IMR-90 (cell line): ENCODE measurements at regions not wholly inside any gene's neighbourhood (a gene's known extent, or its start where the extent isn't known, plus 50 kb on each side); places are given as distances from the start of the nearest gene placed in this dataset.

Source experiments
- ATAC-seq: fragments of 200-7000 bp; cut with Tn5 transposase; 2 replicates; pipeline ENCODE4 v1.9.1; 2020; ENCODE audit warnings: low read depth, mild to moderate bottlenecking, moderate library complexity
- BruUV-seq: library from RNA; stranded (reverse); fragments of 400-500 nt; replicated peaks from 2 replicates; lab custom pipeline; 2021; lab: Mats Ljungman, UMichigan
- CTCF ChIA-PET: fragments of 300-600 bp; formaldehyde crosslinking; extraction: SDS; loops from one replicate; lab custom pipeline; 2021; ENCODE audit warnings: antibody characterized with exemption; lab: Yijun Ruan, JAX
- POLR2A ChIA-PET: fragments of 300-600 bp; sonication (Branson Sonifier 250); formaldehyde crosslinking; loops from one replicate; lab custom pipeline; 2022; ENCODE audit warnings: antibody characterized with exemption; ENCODE audit not compliant: unreplicated experiment; lab: Charles Lee
- DNase-seq: peaks from one replicate; pipeline ENCODE4 v3.0.0; 2013
- H2AFZ ChIP-seq: replicated peaks from 2 replicates; pipeline ENCODE3; 2013; ENCODE audit warnings: low read length, mild to moderate bottlenecking; ENCODE audit not compliant: poor library complexity
- H2AK5ac ChIP-seq: 2 replicates; pipeline ENCODE4 v1.6.1; 2013; ENCODE audit warnings: low read depth, low read length, inconsistent platforms
- H2AK9ac ChIP-seq: replicated peaks from 2 replicates; pipeline ENCODE3; 2013; ENCODE audit warnings: mild to moderate bottlenecking, low read depth, low read length, moderate library complexity; ENCODE audit not compliant: poor library complexity
- H2BK120ac ChIP-seq: 2 replicates; pipeline ENCODE4 v1.6.1; 2013; ENCODE audit warnings: low read depth, low read length, inconsistent platforms
- H2BK15ac ChIP-seq: 3 replicates; pipeline ENCODE4 v1.6.1; 2013; ENCODE audit warnings: low read depth, low read length, inconsistent platforms
- H2BK20ac ChIP-seq: 2 replicates; pipeline ENCODE4 v1.6.1; 2013; ENCODE audit warnings: low read depth, mild to moderate bottlenecking, inconsistent platforms, low read length, moderate library complexity
- H2BK5ac ChIP-seq: 2 replicates; pipeline ENCODE4 v1.6.1; 2013; ENCODE audit warnings: mild to moderate bottlenecking, low read depth, low read length, inconsistent platforms; ENCODE audit not compliant: poor library complexity, severe bottlenecking
- H3K14ac ChIP-seq: replicated peaks from 2 replicates; pipeline ENCODE4 v1.6.1; 2013; ENCODE audit warnings: low read depth, low read length, inconsistent platforms
- H3K18ac ChIP-seq: 2 replicates; pipeline ENCODE4 v1.6.1; 2013; ENCODE audit warnings: low read depth, low read length, control low read depth
- H3K23ac ChIP-seq: 2 replicates; pipeline ENCODE4 v1.6.1; 2013; ENCODE audit warnings: low read depth, low read length, inconsistent platforms
- H3K27ac ChIP-seq: 2 replicates; pipeline ENCODE4 v1.5.1; 2013; ENCODE audit warnings: mild to moderate bottlenecking, control low read depth, low read length; ENCODE audit not compliant: insufficient read depth
- H3K27me3 ChIP-seq: 2 replicates; pipeline ENCODE4 v1.6.1; 2013; ENCODE audit warnings: low read length; ENCODE audit not compliant: control insufficient read depth, insufficient read depth
- H3K36me3 ChIP-seq: 2 replicates; pipeline ENCODE4 v1.6.1; 2013; ENCODE audit warnings: low read length, mixed read lengths; ENCODE audit not compliant: control insufficient read depth, insufficient read depth
- H3K4ac ChIP-seq: 2 replicates; pipeline ENCODE4 v1.6.1; 2013; ENCODE audit warnings: low read depth, low read length, inconsistent platforms
- H3K4me1 ChIP-seq: 2 replicates; pipeline ENCODE4 v1.6.1; 2013; ENCODE audit warnings: low read length, mixed read lengths; ENCODE audit not compliant: control insufficient read depth, insufficient read depth
- H3K4me2 ChIP-seq: 2 replicates; pipeline ENCODE4 v1.6.1; 2013; ENCODE audit warnings: low read depth, mild to moderate bottlenecking, control low read depth, low read length, moderate library complexity
- H3K4me3 ChIP-seq: 2 replicates; pipeline ENCODE4 v1.5.1; 2013; ENCODE audit warnings: low read depth, mild to moderate bottlenecking, control low read depth, low read length, moderate library complexity; ENCODE audit not compliant: insufficient read depth
- H3K56ac ChIP-seq: 2 replicates; pipeline ENCODE4 v1.6.1; 2013; ENCODE audit warnings: low read length, inconsistent platforms; ENCODE audit not compliant: insufficient read depth; ENCODE audit errors: extremely low read depth
- H3K79me1 ChIP-seq, 2 experiments: 2 replicates each; pipeline ENCODE4 v1.6.1; 2013; ENCODE audit warnings: low read length in 2 of 2, inconsistent platforms in 1 of 2, low read depth in 1 of 2
- H3K9ac ChIP-seq: 2 replicates; pipeline ENCODE4 v1.6.1; 2013; ENCODE audit warnings: low read depth, low read length, control low read depth
- H3K9me1 ChIP-seq: 2 replicates; pipeline ENCODE4 v1.6.1; 2013; ENCODE audit warnings: low read length, inconsistent platforms; ENCODE audit not compliant: insufficient read depth
- H3K9me3 ChIP-seq: 2 replicates; pipeline ENCODE4 v1.6.1; 2013; ENCODE audit warnings: low read length; ENCODE audit not compliant: control insufficient read depth, insufficient read depth
- H4K20me1 ChIP-seq: 2 replicates; pipeline ENCODE4 v1.6.1; 2013; ENCODE audit warnings: low read length, inconsistent platforms; ENCODE audit not compliant: insufficient read depth
- H4K5ac ChIP-seq: 2 replicates; pipeline ENCODE4 v1.6.1; 2013; ENCODE audit warnings: mild to moderate bottlenecking, low read depth, low read length, control low read depth
- H4K8ac ChIP-seq, 2 experiments: 2 replicates each; pipeline ENCODE4 v1.6.1; 2013; ENCODE audit warnings: low read depth in 2 of 2, low read length in 2 of 2, control low read depth in 1 of 2, inconsistent platforms in 1 of 2
- H4K91ac ChIP-seq: 2 replicates; pipeline ENCODE4 v1.6.1; 2013; ENCODE audit warnings: low read depth, low read length, inconsistent platforms; ENCODE audit not compliant: insufficient read depth
- ELK1 ChIP-seq: fragments of 150-350 bp; IDR thresholded peaks from 2 replicates; pipeline ENCODE4 v1.6.1; 2016; ENCODE audit warnings: low read depth, mild to moderate bottlenecking, low read length, moderate library complexity, borderline replicate concordance
- MAZ ChIP-seq: IDR thresholded peaks from 2 replicates; pipeline ENCODE4 v1.6.1; 2012; ENCODE audit warnings: low read depth, mild to moderate bottlenecking, low read length, improper control_type of control experiment, moderate library complexity, borderline replicate concordance
- NFE2L2 ChIP-seq: fragments of 150-350 bp; IDR thresholded peaks from 2 replicates; pipeline ENCODE4 v1.6.1; 2016; ENCODE audit warnings: low read depth, mild to moderate bottlenecking, low read length
- WGBS, 2 experiments: methylation state at CpG; one replicate each; pipeline versions ENCODE4 v1.1.5 to v1.1.7; 2013; ENCODE audit warnings: missing lambda C conversion rate in 2 of 2; ENCODE audit not compliant: insufficient read length in 1 of 2; ENCODE audit errors: extremely low coverage in 2 of 2; 5-methylcytosine and 5-hydroxymethylcytosine counted together
- dilution Hi-C: fragments of 300-500 bp; cut with HindIII; formaldehyde crosslinking; loops from one replicate; pipeline ENCODE4 v1.14.3; 2018; ENCODE audit warnings: low sequenced_read_pairs; ENCODE audit not compliant: unreplicated experiment
- in situ Hi-C: fragments of 300-500 bp; cut with MboI; formaldehyde crosslinking; loops from 3 replicates; pipeline ENCODE4 v1.14.3; 2019; ENCODE audit warnings: low sequenced_read_pairs, inconsistent platforms, mixed read lengths
- intact Hi-C: fragments of 100-400 bp; cut with micrococcal nuclease; formaldehyde crosslinking; loops from 2 replicates; pipeline ENCODE4 v1.10.0; 2022

GRCh38 chr6:40672087-40672486, 84.9 kb upstream of the LRFN2 start:
- BruUV-seq: no TSS peak
- Histone ChIP-seq H3K9me3 (no peaks in the 10 kb centered on the region), H3K9ac (no peak overlapping the region), H4K5ac (no peak overlapping the region), H2AK5ac (no peak overlapping the region), H2BK15ac (no peak overlapping the region), H3K14ac (no peak overlapping the region), H4K8ac (no peak overlapping the region), H3K36me3 (no peaks in the 10 kb centered on the region), H4K91ac (no peak overlapping the region), H3K4me2 (no peak overlapping the region), H3K18ac (no peak overlapping the region), H3K79me1 (no peaks in the 10 kb centered on the region), H2AK9ac (no peak overlapping the region), H2BK5ac (no peak overlapping the region), H4K20me1 (no peaks in the 10 kb centered on the region), H2BK20ac (no peak overlapping the region), H3K23ac (no peak overlapping the region), H3K27ac (no peak overlapping the region), H3K4ac (no peak overlapping the region), H3K4me1 (no peaks in the 10 kb centered on the region), H3K56ac (no peak overlapping the region), H3K4me3 (no peak overlapping the region), H3K9me1 (0 out of 2 replicates have a peak, but pooled peaks cover 2% of the 10 kb centered on the region), H2BK120ac (no peak overlapping the region), H3K27me3 (no peaks in the 10 kb centered on the region), H2AFZ (no peak overlapping the region)
- in situ Hi-C loops (no loop called here), intact Hi-C loops (no loop called here), dilution Hi-C loops (no loop called here)
- WGBS, 2 experiments: no CpG with 5 or more reads among the region's 5 CpGs
- no peak for DNase-seq
- POLR2A ChIA-PET: no interaction called here
- no peak for ATAC-seq
- TF ChIP-seq ELK1: no peak
- no peak for TF ChIP-seq MAZ
- TF ChIP-seq NFE2L2: no peak
- CTCF ChIA-PET: no interaction called here
